Endothelial cell of umbilical vein (primary cell): ENCODE measurements at regions not wholly inside any gene's neighbourhood (a gene's known extent, or its start where the extent isn't known, plus 50 kb on each side); places are given as distances from the start of the nearest gene placed in this dataset.

Experiments used
- BruUV-seq: library from RNA; stranded (reverse); fragments of 400-500 nt; replicated peaks from 2 replicates; lab custom pipeline; 2021; lab: Mats Ljungman, UMichigan
- CTCF ChIA-PET: fragments of 300-600, 350-600 bp; sonication (Branson Sonifier 250); formaldehyde crosslinking; loops from one replicate; lab custom pipeline; 2021; ENCODE audit warnings: antibody characterized with exemption, inconsistent platforms; lab: Charles Lee
- POLR2A ChIA-PET: fragments of 300-600, 350-600 bp; sonication (Branson Sonifier 250); formaldehyde crosslinking; loops from one replicate; lab custom pipeline; 2021; ENCODE audit warnings: antibody characterized with exemption, inconsistent platforms; lab: Charles Lee
- DNase-seq: peaks from one replicate; pipeline ENCODE4 v3.0.0-alpha.2; 2011; ENCODE audit warnings: low read depth, low spot score
- FAIRE-seq: peaks from 2 replicates; lab custom pipeline; 2011; peaks lifted over from hg19 to GRCh38; lab: Jason Lieb, UNC
- H2AFZ ChIP-seq: 2 replicates; pipeline ENCODE4 v1.6.0; 2012; ENCODE audit warnings: low read depth, low read length, control low read depth, inconsistent platforms
- H3K27ac ChIP-seq: 2 replicates; pipeline ENCODE4 v1.5.1; 2011; ENCODE audit warnings: low read depth, mild to moderate bottlenecking, control low read depth, low read length, moderate library complexity; ENCODE audit not compliant: insufficient read depth
- H3K27me3 ChIP-seq, 2 experiments: 2 replicates each; pipeline versions ENCODE4 v1.6.0 to v1.6.1; 2011; ENCODE audit warnings: low read length in 2 of 2, mixed read lengths in 1 of 2; ENCODE audit not compliant: control insufficient read depth in 2 of 2, insufficient read depth in 2 of 2
- H3K36me3 ChIP-seq, 2 experiments: 2 replicates in 1 of 2; 3 replicates in 1 of 2; pipeline ENCODE4 v1.5.1; 2011; ENCODE audit warnings: low read length in 2 of 2, mild to moderate bottlenecking in 1 of 2, moderate library complexity in 1 of 2; ENCODE audit not compliant: control insufficient read depth in 2 of 2, insufficient read depth in 2 of 2; ENCODE audit errors: extremely low read depth in 1 of 2
- H3K4me1 ChIP-seq: 3 replicates; pipeline ENCODE4 v1.5.1; 2011; ENCODE audit warnings: mild to moderate bottlenecking, low read length; ENCODE audit not compliant: control insufficient read depth, insufficient read depth; ENCODE audit errors: extremely low read depth
- H3K4me2 ChIP-seq: 2 replicates; pipeline ENCODE4 v1.6.1; 2011; ENCODE audit warnings: low read length, control low read depth, mixed read lengths; ENCODE audit not compliant: insufficient read depth
- H3K4me3 ChIP-seq, 3 experiments: fragments of 200-600 bp in 1 of 3; sonication (generic), shearing (Covaris generic) in 1 of 3; replicated peaks in 1 of 3; 2 replicates each; pipeline ENCODE4 v1.5.1; 2011 to 2016; ENCODE audit warnings: control low read depth in 3 of 3, low read length in 3 of 3, mild to moderate bottlenecking in 2 of 3, inconsistent platforms in 1 of 3, low read depth in 1 of 3, moderate library complexity in 1 of 3; ENCODE audit not compliant: insufficient read depth in 1 of 3
- H3K79me2 ChIP-seq: 2 replicates; pipeline ENCODE4 v1.6.0; 2012; ENCODE audit warnings: low read length, inconsistent platforms; ENCODE audit not compliant: control insufficient read depth, insufficient read depth
- H3K9ac ChIP-seq: replicated peaks from 2 replicates; pipeline ENCODE3; 2011; ENCODE audit warnings: low read length, control low read depth; ENCODE audit not compliant: insufficient read depth; ENCODE audit errors: extremely low read depth
- H3K9me1 ChIP-seq: replicated peaks from 3 replicates; pipeline ENCODE4 v1.6.0; 2011; ENCODE audit warnings: mild to moderate bottlenecking, low read length; ENCODE audit not compliant: control insufficient read depth, insufficient read depth; ENCODE audit errors: extremely low read depth
- H3K9me3 ChIP-seq: replicated peaks from 2 replicates; pipeline ENCODE4 v1.5.1; 2012; ENCODE audit warnings: low read length, inconsistent platforms; ENCODE audit not compliant: control insufficient read depth, insufficient read depth
- H4K20me1 ChIP-seq: replicated peaks from 2 replicates; pipeline ENCODE3; 2011; ENCODE audit warnings: mild to moderate bottlenecking, low read length; ENCODE audit not compliant: control insufficient read depth, insufficient read depth; ENCODE audit errors: extremely low read depth
- EZH2 ChIP-seq: IDR thresholded peaks from 2 replicates; pipeline ENCODE4 v1.6.1; 2012; ENCODE audit warnings: borderline replicate concordance, low read depth, mild to moderate bottlenecking, moderate library complexity, low read length, inconsistent platforms; ENCODE audit not compliant: severe bottlenecking
- FOS ChIP-seq: IDR thresholded peaks from 2 replicates; pipeline ENCODE4 v1.6.1; 2011; ENCODE audit warnings: mild to moderate bottlenecking, low read length, moderate library complexity, borderline replicate concordance; ENCODE audit not compliant: insufficient read depth
- GATA2 ChIP-seq: IDR thresholded peaks from 2 replicates; pipeline ENCODE4 v1.7.0; 2011; ENCODE audit warnings: low read depth, mild to moderate bottlenecking, moderate library complexity, mixed read lengths, low read length; ENCODE audit not compliant: insufficient read length, insufficient read depth
- JUN ChIP-seq: IDR thresholded peaks from 2 replicates; pipeline ENCODE4 v1.6.1; 2011; ENCODE audit warnings: borderline replicate concordance, low read depth; ENCODE audit not compliant: insufficient read length, insufficient read depth
- MYC ChIP-seq: IDR thresholded peaks from one replicate; pipeline ENCODE4 v1.6.1; 2011; ENCODE audit warnings: mild to moderate bottlenecking, low read depth, low read length
- POLR2A ChIP-seq: IDR thresholded peaks from 2 replicates; pipeline ENCODE4 v1.6.1; 2012; ENCODE audit warnings: low read depth, mild to moderate bottlenecking, control low read depth, low read length
- POLR2AphosphoS5 ChIP-seq: IDR thresholded peaks from 2 replicates; pipeline ENCODE4 v1.6.1; 2012; ENCODE audit warnings: low read depth, mild to moderate bottlenecking, control low read depth, low read length, moderate library complexity; ENCODE audit not compliant: insufficient read depth
- dilution Hi-C: fragments of 300-500 bp; cut with MboI; formaldehyde crosslinking; loops from one replicate; pipeline ENCODE4 v1.15.0; 2019; ENCODE audit warnings: low sequenced_read_pairs; ENCODE audit not compliant: extremely low pct_ligation_motif_present
- intact Hi-C: fragments of 100-400 bp; cut with micrococcal nuclease; formaldehyde crosslinking; loops from one replicate; pipeline ENCODE4 v1.10.0; 2022
- TF ChIP-seq, protein P1 (sequence below), 2 donors: IDR thresholded peaks; 1 replicate in 1 of 2; 2 replicates in 1 of 2; pipeline ENCODE4 v1.5.1; 2011; ENCODE audit warnings: low read length in 2 of 2, mild to moderate bottlenecking in 2 of 2, moderate library complexity in 2 of 2, control low read depth in 1 of 2, inconsistent platforms in 1 of 2, low read depth in 1 of 2; ENCODE audit not compliant: insufficient read depth in 1 of 2; ENCODE audit errors: extremely low read depth in 1 of 2
- TF ChIP-seq, protein P2 (sequence below): IDR thresholded peaks from 2 replicates; pipeline ENCODE4 v1.6.1; 2011; ENCODE audit not compliant: insufficient read depth, insufficient read length

DNA sequence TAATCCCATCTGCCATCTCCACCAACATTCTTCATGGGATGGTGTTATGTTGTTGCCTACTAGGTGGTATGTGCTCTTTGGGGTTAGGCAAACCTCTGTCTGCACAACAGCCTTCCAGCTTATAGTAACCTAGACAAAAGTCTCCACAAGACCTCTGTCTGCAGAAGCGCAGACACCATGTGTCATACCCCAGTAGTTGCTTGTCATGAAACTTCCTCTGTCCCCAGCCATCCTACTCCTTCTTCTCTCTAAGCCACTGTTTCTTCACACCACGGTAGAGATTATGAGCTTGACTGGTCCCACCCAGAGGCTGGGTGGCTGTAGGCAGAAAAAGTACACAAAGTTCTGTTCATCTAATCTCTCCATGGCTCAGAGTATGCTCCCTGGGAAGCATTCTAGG lies 100.3 kb downstream of the MAF start:
- no peak for FAIRE-seq

More for the DNA sequence above, 100.3 kb downstream of the MAF start:
- no peak overlapping the region for H3K9ac ChIP-seq
- ChIA-PET POLR2A (no interaction called here), CTCF (no interaction called here)
- no peak overlapping the region for H2AFZ ChIP-seq
- dilution Hi-C loops, result no loop called here
- no peak for TF ChIP-seq POLR2A
- TF ChIP-seq GATA2, result no peak
- no peak for TF ChIP-seq MYC
- TF ChIP-seq, protein P1, sequence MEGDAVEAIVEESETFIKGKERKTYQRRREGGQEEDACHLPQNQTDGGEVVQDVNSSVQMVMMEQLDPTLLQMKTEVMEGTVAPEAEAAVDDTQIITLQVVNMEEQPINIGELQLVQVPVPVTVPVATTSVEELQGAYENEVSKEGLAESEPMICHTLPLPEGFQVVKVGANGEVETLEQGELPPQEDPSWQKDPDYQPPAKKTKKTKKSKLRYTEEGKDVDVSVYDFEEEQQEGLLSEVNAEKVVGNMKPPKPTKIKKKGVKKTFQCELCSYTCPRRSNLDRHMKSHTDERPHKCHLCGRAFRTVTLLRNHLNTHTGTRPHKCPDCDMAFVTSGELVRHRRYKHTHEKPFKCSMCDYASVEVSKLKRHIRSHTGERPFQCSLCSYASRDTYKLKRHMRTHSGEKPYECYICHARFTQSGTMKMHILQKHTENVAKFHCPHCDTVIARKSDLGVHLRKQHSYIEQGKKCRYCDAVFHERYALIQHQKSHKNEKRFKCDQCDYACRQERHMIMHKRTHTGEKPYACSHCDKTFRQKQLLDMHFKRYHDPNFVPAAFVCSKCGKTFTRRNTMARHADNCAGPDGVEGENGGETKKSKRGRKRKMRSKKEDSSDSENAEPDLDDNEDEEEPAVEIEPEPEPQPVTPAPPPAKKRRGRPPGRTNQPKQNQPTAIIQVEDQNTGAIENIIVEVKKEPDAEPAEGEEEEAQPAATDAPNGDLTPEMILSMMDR (IDR thresholded peaks at IDR 0.05; ENCODE audit: extremely low read depth in 1 of 2, insufficient read depth in 1 of 2, low read depth in 1 of 2, low read length in 2 of 2), result no peak
- TF ChIP-seq JUN, result no peak
- no peak for TF ChIP-seq EZH2
- no peak for TF ChIP-seq FOS
- TF ChIP-seq POLR2AphosphoS5, result no peak
- TF ChIP-seq, protein P2, sequence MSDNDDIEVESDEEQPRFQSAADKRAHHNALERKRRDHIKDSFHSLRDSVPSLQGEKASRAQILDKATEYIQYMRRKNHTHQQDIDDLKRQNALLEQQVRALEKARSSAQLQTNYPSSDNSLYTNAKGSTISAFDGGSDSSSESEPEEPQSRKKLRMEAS, result no peak
- no TSS peak for BruUV-seq
- H3K9me1 ChIP-seq, result no peaks in the 10 kb centered on the region
- no peak overlapping the region for H3K27ac ChIP-seq
- DNase-seq, result no peak
- peaks cover 6% of the 10 kb centered on the region for H3K9me3 ChIP-seq
- H4K20me1 ChIP-seq, result no peaks in the 10 kb centered on the region
- no peaks in the 10 kb centered on the region for H3K27me3 ChIP-seq
- no peaks in the 10 kb centered on the region for H3K79me2 ChIP-seq
- H3K4me1 ChIP-seq, result no peaks in the 10 kb centered on the region
- intact Hi-C loops, result no loop called here
- no peaks in the 10 kb centered on the region for H3K36me3 ChIP-seq
- H3K4me3 ChIP-seq, result no peak overlapping the region
- no peak overlapping the region for H3K4me2 ChIP-seq
